NCI-H748 treated with DMSO at 0.1 percent for 48 hours (cell line): ENCODE measurements at regions not wholly inside any gene's neighbourhood (a gene's known extent, or its start where the extent isn't known, plus 50 kb on each side); places are given as distances from the start of the nearest gene placed in this dataset.

Experiments
- DNase-seq: peaks from one replicate; lab custom pipeline; 2025; lab: John Stamatoyannopoulos, UW

- DNase-seq = no peak
Observed at GRCh38 chr6:90872981-90873380, 286.1 kb upstream of the MAP3K7 start.

- no peak for DNase-seq
Observed at GRCh38 chr6:90870561-90870960, 283.7 kb upstream of the MAP3K7 start.

GRCh38 chr6:90868656-90869055, 281.8 kb upstream of the MAP3K7 start:
- no peak for DNase-seq

DNA sequence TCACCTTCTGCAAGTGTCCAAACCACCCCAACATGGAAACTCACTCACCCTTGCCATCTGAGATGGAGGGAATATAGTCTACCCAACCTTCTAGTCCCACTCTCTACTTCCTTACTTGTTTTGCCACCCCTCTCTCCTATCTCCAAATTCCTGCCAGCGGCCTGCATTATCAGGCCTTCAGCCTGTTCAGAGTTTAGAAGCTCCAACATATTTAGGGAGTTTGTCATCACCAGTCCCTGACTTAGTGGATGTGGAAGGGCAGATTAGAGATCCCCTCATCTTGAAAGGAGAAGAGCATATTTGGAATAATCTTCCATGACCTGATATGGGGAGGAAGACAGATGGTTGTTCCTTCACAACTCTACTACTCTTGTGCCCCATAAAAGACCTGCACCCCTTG, 281.4 kb upstream of the MAP3K7 start:
- DNase-seq = no peak

DNA sequence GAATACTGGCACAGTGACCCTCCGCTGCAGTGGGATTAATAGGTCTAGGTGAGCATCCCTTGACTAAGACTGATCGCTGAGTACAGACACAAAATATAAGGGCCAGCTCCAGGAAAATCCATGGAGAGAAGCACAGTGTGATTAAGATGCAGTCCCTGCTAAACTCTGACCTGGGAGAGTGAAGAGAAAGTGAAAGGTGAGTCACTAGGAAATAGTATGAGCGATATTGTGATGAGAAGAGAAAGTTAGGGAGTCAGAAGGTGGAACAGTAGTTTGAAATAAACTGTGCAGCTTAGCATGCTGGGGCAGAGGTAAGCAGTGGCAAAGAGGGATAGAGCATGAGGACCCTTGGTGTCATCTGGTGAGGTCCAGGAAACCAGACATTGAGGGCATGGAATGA, 278.6 kb upstream of the MAP3K7 start:
- no peak for DNase-seq

DNA sequence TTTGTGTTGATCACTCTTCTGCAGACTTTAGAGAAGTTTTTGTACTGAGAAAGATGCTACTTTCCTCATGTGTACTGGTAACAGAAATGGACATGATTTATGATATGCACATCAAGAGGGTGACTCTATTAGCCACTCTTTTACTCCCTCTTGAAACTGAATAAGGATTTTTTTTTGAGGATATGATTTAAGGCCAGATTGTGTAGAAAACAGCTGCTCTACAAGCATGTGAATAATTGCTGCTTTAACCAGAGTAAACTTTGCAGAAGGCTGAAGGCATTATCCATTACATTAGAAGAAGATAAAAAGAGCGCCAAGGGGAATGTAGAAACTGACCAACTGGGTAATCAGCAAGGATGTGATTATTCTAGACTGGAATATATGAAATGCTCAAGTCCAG, 276.2 kb upstream of the MAP3K7 start:
- no peak for DNase-seq

DNA sequence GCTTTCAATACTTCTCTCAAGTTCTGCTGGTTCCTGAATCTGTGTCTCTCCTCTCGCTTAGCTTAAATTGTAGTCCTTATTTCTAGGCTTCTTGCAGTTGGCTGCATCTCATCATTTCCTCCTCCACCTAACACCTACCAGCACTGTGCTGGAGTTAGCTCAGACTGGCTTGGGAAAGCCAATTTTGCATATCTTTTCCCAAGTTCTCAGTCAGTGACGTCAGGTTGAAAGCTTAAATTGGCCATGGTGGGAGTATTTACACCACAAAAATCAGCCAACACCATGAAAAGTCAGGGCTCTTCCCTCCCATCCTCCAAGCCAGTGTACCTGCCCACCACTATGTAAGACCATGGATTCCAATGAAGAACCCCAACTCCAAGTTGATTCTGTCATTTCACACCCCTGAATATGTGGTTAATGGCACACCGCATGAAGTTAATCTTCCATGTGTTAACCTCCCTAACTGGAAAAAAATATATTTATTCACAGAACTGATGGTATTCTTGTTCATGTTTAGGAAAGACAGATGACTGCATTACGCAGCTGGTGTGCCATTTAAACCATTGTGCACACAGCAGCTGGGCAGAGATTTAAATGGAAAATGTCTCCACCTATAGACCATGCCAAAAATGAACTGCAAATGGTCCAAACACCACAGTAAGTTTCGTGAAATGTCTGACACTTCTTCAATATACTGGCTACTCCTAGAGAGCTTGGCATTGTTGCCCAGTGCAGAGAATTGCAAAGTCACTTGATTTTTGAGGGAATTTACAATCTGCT, 274.1 kb upstream of the MAP3K7 start:
- no peak for DNase-seq

DNA sequence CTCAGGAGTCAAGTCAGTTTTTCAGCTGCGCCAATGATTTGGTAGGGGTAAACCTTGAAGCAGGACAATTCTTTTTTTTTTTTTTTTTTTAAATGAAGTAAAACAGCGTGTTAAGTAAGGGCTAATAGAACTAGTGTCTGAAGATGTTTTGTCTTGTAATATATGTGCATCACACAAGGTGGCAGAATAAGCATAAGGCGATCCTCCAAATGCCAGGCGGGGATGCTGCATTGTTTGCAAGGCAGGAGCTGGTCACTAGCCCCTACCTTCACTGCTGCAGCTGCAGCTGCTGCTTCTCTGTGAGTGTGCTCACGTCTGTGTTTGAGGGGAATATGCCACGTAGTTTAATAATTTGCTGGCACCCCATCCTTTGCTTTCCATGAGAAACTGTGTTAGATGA, 272.7 kb upstream of the MAP3K7 start:
- DNase-seq = peak; percentile 26

GRCh38 chr6:90859056-90859455, 272.2 kb upstream of the MAP3K7 start:
- DNase-seq = no peak

DNA sequence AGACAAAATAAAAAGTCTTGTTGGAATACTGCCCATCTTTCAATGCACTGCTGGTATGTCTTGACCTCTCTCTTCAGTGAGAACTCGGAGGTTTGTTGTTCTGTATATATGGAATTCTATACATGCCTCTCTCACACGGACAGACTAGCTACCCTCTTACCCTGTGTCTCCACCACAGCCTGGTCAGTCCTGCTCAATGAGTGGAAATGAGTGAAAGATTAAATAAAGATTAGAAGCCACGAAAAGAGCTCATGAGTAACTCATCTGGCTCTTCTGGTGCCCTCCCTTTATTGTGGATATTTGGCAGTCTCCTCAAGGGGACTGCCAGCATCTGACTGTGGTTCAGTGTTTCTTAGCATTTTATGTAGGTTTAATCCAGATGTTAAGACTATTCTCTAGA, 262.8 kb upstream of the MAP3K7 start:
- DNase-seq = no peak

DNA sequence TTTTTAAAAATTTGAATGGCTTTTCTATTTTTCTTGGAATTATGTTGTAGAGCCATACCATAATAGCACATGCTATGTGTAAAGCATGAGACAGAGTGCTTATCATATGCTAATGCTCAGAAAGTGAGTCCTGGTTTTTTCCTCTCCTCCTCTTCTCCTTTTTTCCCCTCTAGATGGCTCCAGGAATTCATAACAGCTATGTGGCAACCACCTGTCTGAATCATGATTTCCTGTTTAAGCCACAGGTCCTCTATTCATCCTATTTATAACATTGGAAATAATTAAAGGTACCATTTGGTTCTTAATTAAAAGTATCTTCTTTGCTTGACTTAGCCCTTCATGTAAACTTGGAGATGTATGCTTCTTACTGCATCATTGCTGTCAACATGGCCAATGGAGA, 260.0 kb upstream of the MAP3K7 start:
- DNase-seq = no peak

GRCh38 chr6:90835596-90836212, 248.8 kb upstream of the MAP3K7 start:
- DNase-seq = peak; percentile 96

DNA sequence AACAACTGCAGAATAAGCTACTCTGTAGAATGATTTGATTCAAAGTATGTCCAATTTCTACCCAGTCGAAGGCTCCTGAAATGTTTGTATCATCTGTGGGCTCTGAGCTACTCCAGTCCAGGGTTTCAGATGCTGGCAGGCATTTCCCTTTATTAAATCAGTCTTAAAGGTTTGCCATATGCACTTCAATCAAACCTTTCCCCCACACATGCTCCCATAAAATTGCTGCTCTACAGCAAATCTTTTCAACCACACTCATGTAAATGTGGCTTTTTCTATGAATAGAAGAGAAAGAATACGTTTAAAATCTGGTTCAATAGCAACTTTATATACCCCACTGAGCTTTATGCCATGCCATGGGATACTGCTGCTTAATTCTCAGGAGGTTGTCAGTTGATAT, 242.4 kb upstream of the MAP3K7 start:
- no peak for DNase-seq

- DNase-seq = no peak
Observed at GRCh38 chr6:90820436-90820835, 233.6 kb upstream of the MAP3K7 start.

DNA sequence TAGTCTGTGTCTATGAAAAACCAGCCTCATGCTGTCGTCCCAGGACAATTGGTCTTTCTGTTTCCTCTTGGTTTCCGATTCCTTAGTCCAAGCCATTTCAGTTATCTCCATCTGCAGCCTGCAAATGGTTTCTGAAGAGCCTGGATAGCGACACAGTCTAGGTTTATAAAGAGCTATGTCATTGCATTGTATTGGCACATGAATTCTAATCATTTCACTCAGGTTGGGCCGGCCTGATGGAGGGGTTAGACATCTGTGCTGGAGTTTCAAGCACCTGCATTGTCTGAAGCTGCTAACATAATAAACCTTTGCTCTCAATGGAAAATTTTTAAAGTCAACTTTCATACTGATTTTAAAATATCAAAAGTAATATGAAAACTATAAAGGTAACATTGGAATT, 232.6 kb upstream of the MAP3K7 start:
- no peak for DNase-seq

DNA sequence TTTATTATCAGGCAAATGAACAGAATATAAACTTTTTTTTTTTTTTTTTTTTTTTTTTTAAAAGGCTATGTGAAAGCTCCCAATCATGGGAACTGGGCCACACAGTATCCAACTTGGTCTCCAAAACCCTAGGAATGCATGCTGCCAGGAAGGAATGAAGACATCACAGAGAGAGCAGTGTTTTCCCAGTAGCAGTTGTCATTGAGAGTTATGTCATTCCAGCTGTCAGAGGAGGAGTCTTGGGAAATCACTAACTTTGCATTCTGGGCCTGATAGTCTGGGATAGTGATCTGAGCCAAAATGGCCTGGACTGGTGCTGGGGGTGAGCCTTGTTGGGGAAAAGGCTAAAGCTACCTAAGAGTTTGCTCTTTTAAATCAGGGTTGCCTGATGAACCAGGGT, 231.3 kb upstream of the MAP3K7 start:
- no peak for DNase-seq

DNA sequence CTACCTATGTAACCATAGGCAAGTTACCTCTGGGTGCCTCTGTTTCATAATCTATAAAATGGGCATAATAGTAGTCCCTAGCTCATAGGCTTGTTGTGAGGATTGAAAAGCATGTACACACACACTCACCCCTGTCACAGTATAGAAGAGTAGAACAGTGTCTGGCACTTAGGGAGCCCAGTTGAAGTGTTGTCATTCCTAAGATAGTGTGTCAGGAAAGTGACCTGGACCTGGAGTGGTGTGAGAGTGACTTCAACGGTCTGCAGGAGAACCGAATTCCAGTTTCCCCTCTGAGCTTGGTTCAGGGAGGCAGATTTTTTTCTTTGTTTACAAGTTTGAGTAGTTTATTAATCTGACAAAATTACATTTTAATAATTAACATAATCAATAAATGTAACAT, 229.9 kb upstream of the MAP3K7 start:
- no peak for DNase-seq

DNA sequence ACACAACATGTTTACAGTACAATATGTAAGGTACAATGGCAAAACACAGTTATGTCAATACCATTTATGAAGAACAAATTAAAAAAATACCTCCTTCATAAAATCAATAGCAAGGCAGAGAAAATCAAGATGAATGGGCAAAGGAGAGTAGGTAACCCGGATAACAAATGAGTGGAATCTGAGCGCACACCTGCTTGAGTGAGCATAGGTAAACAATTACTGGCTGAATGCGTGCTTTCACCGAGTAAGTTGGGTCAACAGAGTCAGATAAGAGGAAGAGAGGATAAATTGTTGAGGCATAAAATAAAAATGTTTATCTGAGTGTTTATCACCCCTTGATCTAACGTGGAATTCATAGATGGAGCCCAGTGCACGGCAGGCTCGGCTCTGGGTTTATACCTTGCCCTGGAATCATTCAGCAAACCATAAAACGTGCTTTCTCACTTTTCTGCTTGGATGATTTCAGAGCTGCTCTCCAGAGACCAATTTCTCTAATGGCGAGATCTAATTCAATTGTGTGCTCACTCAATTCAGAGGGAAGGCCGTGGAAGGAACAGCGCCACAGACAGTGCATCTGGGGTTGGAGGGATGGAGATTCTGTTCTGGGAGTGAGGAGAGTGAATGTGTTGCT, 224.8 kb upstream of the MAP3K7 start:
- DNase-seq = peak; percentile 95

GRCh38 chr6:90809035-90809434, 222.2 kb upstream of the MAP3K7 start:
- DNase-seq = no peak

- DNase-seq = no peak
Observed at GRCh38 chr6:90807791-90808701, 221.2 kb upstream of the MAP3K7 start.

DNA sequence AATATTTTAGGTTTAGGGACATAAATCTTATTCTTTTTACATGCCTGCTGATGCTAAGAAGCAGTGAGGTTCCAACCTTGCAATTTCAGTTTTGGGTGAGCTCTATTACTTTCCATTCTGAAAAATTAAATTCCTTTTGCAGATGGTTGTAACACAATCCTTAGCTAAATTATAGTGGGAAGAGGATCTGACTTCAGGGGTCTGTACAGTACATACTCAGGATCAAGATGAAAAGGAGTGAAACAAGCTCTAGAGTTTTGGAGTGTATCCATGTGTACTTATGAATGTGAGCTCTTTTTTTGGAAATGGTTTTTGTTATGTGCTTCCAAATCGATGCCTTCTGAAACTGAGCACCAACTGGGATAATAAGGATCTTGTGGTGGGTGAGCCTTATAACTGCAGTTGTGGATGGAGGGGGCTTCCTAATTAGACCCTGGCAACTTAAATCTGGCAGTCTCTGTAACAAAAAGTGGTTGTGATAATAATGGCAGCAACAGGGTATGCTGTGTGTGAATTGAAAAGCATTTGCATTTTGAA, 218.8 kb upstream of the MAP3K7 start:
- no peak for DNase-seq

GRCh38 chr6:90803956-90804355, 217.1 kb upstream of the MAP3K7 start:
- no peak for DNase-seq
